IMR-90 (cell line): ENCODE measurements at regions not wholly inside any gene's neighbourhood (a gene's known extent, or its start where the extent isn't known, plus 50 kb on each side); places are given as distances from the start of the nearest gene placed in this dataset.

Source experiments
- BHLHE40 ChIP-seq: fragments of 150-350 bp; IDR thresholded peaks from 2 replicates; pipeline ENCODE4 v1.6.1; 2016; ENCODE audit warnings: mild to moderate bottlenecking, low read depth, low read length
- FOS ChIP-seq: fragments of 150-350 bp; IDR thresholded peaks from 2 replicates; pipeline ENCODE4 v1.6.1; 2016; ENCODE audit warnings: low read depth, low read length
- MAFK ChIP-seq: IDR thresholded peaks from 2 replicates; pipeline ENCODE4 v1.6.1; 2012; ENCODE audit warnings: low read depth, low read length, improper control_type of control experiment
- POLR2A ChIP-seq: IDR thresholded peaks from 2 replicates; pipeline ENCODE4 v1.6.1; 2012; ENCODE audit warnings: mild to moderate bottlenecking, low read depth, low read length
- RAD21 ChIP-seq: IDR thresholded peaks from 2 replicates; pipeline ENCODE4 v1.6.1; 2012; ENCODE audit warnings: low read length, improper control_type of control experiment
- RCOR1 ChIP-seq: IDR thresholded peaks from 2 replicates; pipeline ENCODE4 v1.6.1; 2012; ENCODE audit warnings: mild to moderate bottlenecking, low read length, improper control_type of control experiment; ENCODE audit not compliant: insufficient replicate concordance
- RFX5 ChIP-seq: IDR thresholded peaks from 2 replicates; pipeline ENCODE4 v1.8.0; 2012; ENCODE audit warnings: low read depth, mild to moderate bottlenecking, low read length, moderate library complexity
- SMC3 ChIP-seq: fragments of 150-350 bp; IDR thresholded peaks from 2 replicates; pipeline ENCODE4 v1.6.1; 2016; ENCODE audit warnings: low read depth, mild to moderate bottlenecking, antibody characterized with exemption, low read length, moderate library complexity
- TF ChIP-seq, protein P1 (sequence below): conservative IDR thresholded peaks from 2 replicates; pipeline ENCODE4 v1.5.1; 2012; ENCODE audit warnings: mild to moderate bottlenecking, low read depth, low read length, improper control_type of control experiment
- TF ChIP-seq, protein P2 (sequence below): fragments of 150-350 bp; IDR thresholded peaks from 2 replicates; pipeline ENCODE4 v1.6.1; 2016; ENCODE audit warnings: low read depth, mild to moderate bottlenecking, low read length, moderate library complexity, borderline replicate concordance
- TF ChIP-seq, protein P3 (sequence below): fragments of 150-350 bp; IDR thresholded peaks from 2 replicates; pipeline ENCODE4 v1.6.1; 2017; ENCODE audit warnings: mild to moderate bottlenecking, antibody characterized with exemption, low read length, low read depth

- no peak for TF ChIP-seq POLR2A
- TF ChIP-seq, protein P1, sequence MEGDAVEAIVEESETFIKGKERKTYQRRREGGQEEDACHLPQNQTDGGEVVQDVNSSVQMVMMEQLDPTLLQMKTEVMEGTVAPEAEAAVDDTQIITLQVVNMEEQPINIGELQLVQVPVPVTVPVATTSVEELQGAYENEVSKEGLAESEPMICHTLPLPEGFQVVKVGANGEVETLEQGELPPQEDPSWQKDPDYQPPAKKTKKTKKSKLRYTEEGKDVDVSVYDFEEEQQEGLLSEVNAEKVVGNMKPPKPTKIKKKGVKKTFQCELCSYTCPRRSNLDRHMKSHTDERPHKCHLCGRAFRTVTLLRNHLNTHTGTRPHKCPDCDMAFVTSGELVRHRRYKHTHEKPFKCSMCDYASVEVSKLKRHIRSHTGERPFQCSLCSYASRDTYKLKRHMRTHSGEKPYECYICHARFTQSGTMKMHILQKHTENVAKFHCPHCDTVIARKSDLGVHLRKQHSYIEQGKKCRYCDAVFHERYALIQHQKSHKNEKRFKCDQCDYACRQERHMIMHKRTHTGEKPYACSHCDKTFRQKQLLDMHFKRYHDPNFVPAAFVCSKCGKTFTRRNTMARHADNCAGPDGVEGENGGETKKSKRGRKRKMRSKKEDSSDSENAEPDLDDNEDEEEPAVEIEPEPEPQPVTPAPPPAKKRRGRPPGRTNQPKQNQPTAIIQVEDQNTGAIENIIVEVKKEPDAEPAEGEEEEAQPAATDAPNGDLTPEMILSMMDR = no peak
- no peak for TF ChIP-seq SMC3
- no peak for TF ChIP-seq RFX5
- no peak for TF ChIP-seq FOS
- TF ChIP-seq MAFK = no peak
- TF ChIP-seq, protein P2, sequence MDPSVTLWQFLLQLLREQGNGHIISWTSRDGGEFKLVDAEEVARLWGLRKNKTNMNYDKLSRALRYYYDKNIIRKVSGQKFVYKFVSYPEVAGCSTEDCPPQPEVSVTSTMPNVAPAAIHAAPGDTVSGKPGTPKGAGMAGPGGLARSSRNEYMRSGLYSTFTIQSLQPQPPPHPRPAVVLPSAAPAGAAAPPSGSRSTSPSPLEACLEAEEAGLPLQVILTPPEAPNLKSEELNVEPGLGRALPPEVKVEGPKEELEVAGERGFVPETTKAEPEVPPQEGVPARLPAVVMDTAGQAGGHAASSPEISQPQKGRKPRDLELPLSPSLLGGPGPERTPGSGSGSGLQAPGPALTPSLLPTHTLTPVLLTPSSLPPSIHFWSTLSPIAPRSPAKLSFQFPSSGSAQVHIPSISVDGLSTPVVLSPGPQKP = no peak
- TF ChIP-seq, protein P3, sequence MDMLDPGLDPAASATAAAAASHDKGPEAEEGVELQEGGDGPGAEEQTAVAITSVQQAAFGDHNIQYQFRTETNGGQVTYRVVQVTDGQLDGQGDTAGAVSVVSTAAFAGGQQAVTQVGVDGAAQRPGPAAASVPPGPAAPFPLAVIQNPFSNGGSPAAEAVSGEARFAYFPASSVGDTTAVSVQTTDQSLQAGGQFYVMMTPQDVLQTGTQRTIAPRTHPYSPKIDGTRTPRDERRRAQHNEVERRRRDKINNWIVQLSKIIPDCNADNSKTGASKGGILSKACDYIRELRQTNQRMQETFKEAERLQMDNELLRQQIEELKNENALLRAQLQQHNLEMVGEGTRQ = no peak
- no peak for TF ChIP-seq RAD21
- TF ChIP-seq RCOR1 = no peak
- TF ChIP-seq BHLHE40 = no peak
These were observed 163.7 kb downstream of the ESM1 start for GRCh38 chr5:54821445-54822323.
